SK-N-SH (cell line): ENCODE measurements at regions not wholly inside any gene's neighbourhood (a gene's known extent, or its start where the extent isn't known, plus 50 kb on each side); places are given as distances from the start of the nearest gene placed in this dataset.

Source experiments
- CTCF ChIA-PET: fragments of 300-600, 350-600 bp; formaldehyde crosslinking; extraction: SDS; loops from one replicate; lab custom pipeline; 2021; lab: Yijun Ruan, JAX
- POLR2A ChIA-PET: fragments of 350-600 bp; sonication (Branson Sonifier 250); formaldehyde crosslinking; extraction: SDS; loops from one replicate; lab custom pipeline; 2020; ENCODE audit warnings: antibody characterized with exemption, inconsistent platforms; lab: Yijun Ruan, JAX
- DNase-seq: peaks from one replicate; pipeline ENCODE4 v3.0.0; 2012
- H2AFZ ChIP-seq: fragments of 200-600 bp; sonication (generic); 2 replicates; pipeline ENCODE4 v1.8.1; 2016; ENCODE audit warnings: antibody characterized with exemption, mild to moderate bottlenecking, low read depth
- H3F3A ChIP-seq: fragments of 200-600 bp; sonication (generic); replicated peaks from 2 replicates; pipeline ENCODE3; 2016; ENCODE audit warnings: antibody characterized with exemption, mild to moderate bottlenecking; ENCODE audit not compliant: insufficient read depth
- H3K27ac ChIP-seq, 2 experiments: fragments of 200-500 bp in 1 of 2; fragments of 200-600 bp in 1 of 2; sonication (Bioruptor generic) in 1 of 2; sonication (generic), shearing (Covaris generic) in 1 of 2; 2 replicates each; pipeline versions ENCODE4 v1.5.1 to v1.6.1; 2014 to 2016; ENCODE audit warnings: low read depth in 2 of 2, inconsistent platforms in 1 of 2, low read length in 1 of 2, mild to moderate bottlenecking in 1 of 2, mixed read lengths in 1 of 2
- H3K27me3 ChIP-seq: fragments of 200-600 bp; sonication (generic), shearing (Covaris generic); 2 replicates; pipeline ENCODE4 v1.6.1; 2016; ENCODE audit warnings: mixed run types; ENCODE audit not compliant: insufficient read depth
- H3K36me3 ChIP-seq, 2 experiments: fragments of 200-500 bp in 1 of 2; fragments of 200-600 bp in 1 of 2; sonication (Bioruptor generic) in 1 of 2; sonication (generic) in 1 of 2; replicated peaks in 1 of 2; 2 replicates each; pipeline versions ENCODE3 to v1.5.1; 2014 to 2016; ENCODE audit warnings: low read length in 1 of 2, mild to moderate bottlenecking in 1 of 2; ENCODE audit not compliant: insufficient read depth in 2 of 2, control insufficient read depth in 1 of 2
- H3K4me1 ChIP-seq, 2 experiments: fragments of 200-500 bp in 1 of 2; fragments of 200-600 bp in 1 of 2; sonication (Bioruptor generic) in 1 of 2; sonication (generic), shearing (Covaris generic) in 1 of 2; 2 replicates each; pipeline versions ENCODE4 v1.5.1 to v1.6.1; 2014 to 2016; ENCODE audit warnings: low read depth in 1 of 2, low read length in 1 of 2, mixed run types in 1 of 2; ENCODE audit not compliant: insufficient read depth in 2 of 2, control insufficient read depth in 1 of 2
- H3K4me2 ChIP-seq: fragments of 200-600 bp; sonication (generic), shearing (Covaris generic); 2 replicates; pipeline ENCODE4 v1.6.1; 2017; ENCODE audit warnings: mixed run types
- H3K4me3 ChIP-seq, 2 experiments: fragments of 200-500 bp in 1 of 2; fragments of 200-600 bp in 1 of 2; sonication (Bioruptor generic) in 1 of 2; sonication (generic), shearing (Covaris generic) in 1 of 2; 2 replicates each; pipeline versions ENCODE4 v1.5.1 to v1.8.1; 2014 to 2016; ENCODE audit warnings: low read depth in 2 of 2, inconsistent platforms in 1 of 2, low read length in 1 of 2, mild to moderate bottlenecking in 1 of 2, mixed read lengths in 1 of 2, moderate library complexity in 1 of 2
- H3K79me2 ChIP-seq: fragments of 200-600 bp; sonication (generic); 2 replicates; pipeline ENCODE4 v1.8.1; 2017; ENCODE audit warnings: mild to moderate bottlenecking; ENCODE audit not compliant: insufficient read depth
- H3K9ac ChIP-seq: fragments of 200-600 bp; sonication (generic); 2 replicates; pipeline ENCODE4 v1.6.1; 2017; ENCODE audit warnings: mixed run types
- H3K9me2 ChIP-seq: fragments of 200-600 bp; sonication (generic); 2 replicates; pipeline ENCODE4 v1.6.1; 2017; ENCODE audit warnings: mixed run types
- H3K9me3 ChIP-seq: fragments of 200-600 bp; sonication (generic); 2 replicates; pipeline ENCODE4 v1.6.1; 2017; ENCODE audit warnings: mixed run types, mild to moderate bottlenecking, moderate library complexity
- H4K20me1 ChIP-seq: fragments of 200-600 bp; sonication (generic); 2 replicates; pipeline ENCODE4 v1.6.1; 2017; ENCODE audit warnings: mild to moderate bottlenecking, mixed run types; ENCODE audit not compliant: insufficient read depth
- CHD2 ChIP-seq: fragments of 150-350 bp; IDR thresholded peaks from 2 replicates; pipeline ENCODE4 v1.6.1; 2018; ENCODE audit warnings: low read length; ENCODE audit not compliant: partially characterized antibody
- ELF1 ChIP-seq: IDR thresholded peaks from 2 replicates; pipeline ENCODE4 v1.4.0; 2012
- FOXJ3 ChIP-seq: sonication (generic); formaldehyde crosslinking; IDR thresholded peaks from 2 replicates; pipeline ENCODE4 v1.5.1; 2020; ENCODE audit warnings: mild to moderate bottlenecking, missing genetic modification reagents
- FOXM1 ChIP-seq: IDR thresholded peaks from 2 replicates; pipeline ENCODE4 v1.4.0; 2012; ENCODE audit warnings: low read depth, mild to moderate bottlenecking
- GATA2 ChIP-seq: sonication (generic); formaldehyde crosslinking; IDR thresholded peaks from 2 replicates; pipeline ENCODE4 v1.5.0; 2020; ENCODE audit warnings: mild to moderate bottlenecking, missing genetic modification reagents
- JUND ChIP-seq: IDR thresholded peaks from 2 replicates; pipeline ENCODE4 v1.4.0; 2012
- MEF2A ChIP-seq: IDR thresholded peaks from 2 replicates; pipeline ENCODE4 v1.4.0; 2012; ENCODE audit warnings: low read depth, borderline replicate concordance
- MXI1 ChIP-seq: IDR thresholded peaks from 2 replicates; pipeline ENCODE4 v1.6.1; 2012; ENCODE audit warnings: mild to moderate bottlenecking, low read depth, low read length, improper control_type of control experiment
- NRF1 ChIP-seq: IDR thresholded peaks from 2 replicates; pipeline ENCODE4 v1.6.1; 2012; ENCODE audit warnings: low read depth, mild to moderate bottlenecking, low read length
- POLR2AphosphoS5 ChIP-seq: IDR thresholded peaks from 2 replicates; pipeline ENCODE4 v1.6.1; 2012; ENCODE audit warnings: low read depth, low read length
- RAD21 ChIP-seq: IDR thresholded peaks from 2 replicates; pipeline ENCODE4 v1.6.1; 2012; ENCODE audit warnings: mild to moderate bottlenecking, low read length
- RFX5 ChIP-seq: IDR thresholded peaks from 2 replicates; pipeline ENCODE4 v1.6.1; 2012; ENCODE audit warnings: mild to moderate bottlenecking, improper control_type of control experiment, low read length
- TAF1 ChIP-seq: IDR thresholded peaks from 2 replicates; pipeline ENCODE4 v1.6.1; 2012; ENCODE audit warnings: low read depth, mild to moderate bottlenecking, low read length, moderate library complexity, borderline replicate concordance
- TCF12 ChIP-seq: IDR thresholded peaks from 2 replicates; pipeline ENCODE4 v1.4.0; 2012
- WGBS: methylation state at CpG from one replicate; pipeline ENCODE4 v1.1.6; 2017; ENCODE audit warnings: low lambda C conversion rate; 5-methylcytosine and 5-hydroxymethylcytosine counted together
- TF ChIP-seq, protein P1 (sequence below): IDR thresholded peaks from 2 replicates; pipeline ENCODE4 v1.4.0; 2012; ENCODE audit warnings: low read depth, borderline replicate concordance
- TF ChIP-seq, protein P2 (sequence below): IDR thresholded peaks from 2 replicates; pipeline ENCODE4; 2012
- TF ChIP-seq, protein P3 (sequence below): fragments of 200-600 bp; sonication (generic); IDR thresholded peaks from 2 replicates; pipeline ENCODE4 v1.6.1; 2017; ENCODE audit warnings: antibody characterized with exemption, mild to moderate bottlenecking, moderate library complexity

DNA sequence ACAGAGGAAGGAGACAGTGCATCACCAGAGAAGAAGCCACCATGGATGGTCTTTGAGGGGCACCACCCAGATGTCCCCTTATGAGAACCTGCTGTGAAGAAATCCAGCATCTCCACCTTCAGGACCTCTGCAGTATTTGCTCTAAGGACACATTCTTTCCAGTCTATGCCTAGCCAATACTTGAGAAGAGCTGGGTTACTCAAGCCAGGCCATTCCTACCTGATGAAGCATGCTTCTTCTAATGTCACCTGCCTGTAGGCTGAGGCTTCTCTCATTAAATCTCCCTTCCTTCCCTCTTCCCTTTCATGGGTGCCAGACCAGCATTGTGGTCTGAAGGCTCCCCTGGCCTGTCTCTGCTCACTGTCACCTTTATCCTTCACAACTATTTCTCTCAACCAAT lies 654.5 kb upstream of the AUTS2 start:
- no peaks in the 10 kb centered on the region for H3F3A ChIP-seq
- no peaks in the 10 kb centered on the region for H3K9me2 ChIP-seq
- no peak overlapping the region for H3K27ac ChIP-seq
- no peak overlapping the region for H2AFZ ChIP-seq
- no peak overlapping the region for H3K4me2 ChIP-seq
- H3K4me1 ChIP-seq: no peaks in the 10 kb centered on the region
- H3K36me3 ChIP-seq: no peaks in the 10 kb centered on the region
- no peak for DNase-seq
- no peaks in the 10 kb centered on the region for H3K9me3 ChIP-seq
- ChIA-PET CTCF (no interaction called here), POLR2A (no interaction called here)
- H3K9ac ChIP-seq: no peak overlapping the region
- H3K79me2 ChIP-seq: no peaks in the 10 kb centered on the region
- H4K20me1 ChIP-seq: no peaks in the 10 kb centered on the region
- no peaks in the 10 kb centered on the region for H3K27me3 ChIP-seq
- no peak for TF ChIP-seq GATA2 (CRISPR knock-in tag)
- no peak overlapping the region for H3K4me3 ChIP-seq

DNA sequence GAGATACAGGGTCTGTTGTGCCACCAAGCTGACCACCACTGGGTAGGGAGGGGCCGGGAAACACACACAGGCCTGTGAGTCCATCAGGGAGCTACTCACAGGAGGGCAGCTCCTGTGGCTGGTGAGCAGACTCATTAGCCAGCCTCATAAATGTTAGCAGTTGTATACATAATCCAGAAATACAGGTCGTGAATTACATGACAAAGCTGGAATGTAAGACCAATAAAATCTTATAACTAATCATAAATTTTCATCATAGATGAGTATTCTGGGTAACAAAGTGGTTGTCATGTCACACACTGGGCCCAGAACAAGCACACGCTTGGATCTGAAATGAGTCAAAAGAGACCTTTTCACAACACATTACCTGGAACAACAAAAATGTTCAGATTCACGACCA lies 642.6 kb upstream of the AUTS2 start:
- Histone ChIP-seq H3K4me1 (no peaks in the 10 kb centered on the region), H3K4me2 (no peak overlapping the region), H3K4me3 (no peak overlapping the region), H2AFZ (no peak overlapping the region), H3K9me3 (no peaks in the 10 kb centered on the region), H3K27ac (no peak overlapping the region), H3K9ac (no peak overlapping the region), H3F3A (no peaks in the 10 kb centered on the region), H3K27me3 (no peaks in the 10 kb centered on the region), H3K79me2 (no peaks in the 10 kb centered on the region), H3K9me2 (no peaks in the 10 kb centered on the region), H3K36me3 (no peaks in the 10 kb centered on the region), H4K20me1 (no peaks in the 10 kb centered on the region)
- POLR2A ChIA-PET: no interaction called here
- TF ChIP-seq RFX5: no peak
- no peak for TF ChIP-seq CHD2
- no peak for TF ChIP-seq NRF1
- TF ChIP-seq FOXM1: no peak
- no peak for TF ChIP-seq FOXJ3
- TF ChIP-seq TCF12: no peak
- TF ChIP-seq GATA2 (CRISPR knock-in tag): no peak
- TF ChIP-seq, protein P1, sequence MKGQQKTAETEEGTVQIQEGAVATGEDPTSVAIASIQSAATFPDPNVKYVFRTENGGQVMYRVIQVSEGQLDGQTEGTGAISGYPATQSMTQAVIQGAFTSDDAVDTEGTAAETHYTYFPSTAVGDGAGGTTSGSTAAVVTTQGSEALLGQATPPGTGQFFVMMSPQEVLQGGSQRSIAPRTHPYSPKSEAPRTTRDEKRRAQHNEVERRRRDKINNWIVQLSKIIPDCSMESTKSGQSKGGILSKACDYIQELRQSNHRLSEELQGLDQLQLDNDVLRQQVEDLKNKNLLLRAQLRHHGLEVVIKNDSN: no peak
- no peak for TF ChIP-seq ELF1
- TF ChIP-seq, protein P2, sequence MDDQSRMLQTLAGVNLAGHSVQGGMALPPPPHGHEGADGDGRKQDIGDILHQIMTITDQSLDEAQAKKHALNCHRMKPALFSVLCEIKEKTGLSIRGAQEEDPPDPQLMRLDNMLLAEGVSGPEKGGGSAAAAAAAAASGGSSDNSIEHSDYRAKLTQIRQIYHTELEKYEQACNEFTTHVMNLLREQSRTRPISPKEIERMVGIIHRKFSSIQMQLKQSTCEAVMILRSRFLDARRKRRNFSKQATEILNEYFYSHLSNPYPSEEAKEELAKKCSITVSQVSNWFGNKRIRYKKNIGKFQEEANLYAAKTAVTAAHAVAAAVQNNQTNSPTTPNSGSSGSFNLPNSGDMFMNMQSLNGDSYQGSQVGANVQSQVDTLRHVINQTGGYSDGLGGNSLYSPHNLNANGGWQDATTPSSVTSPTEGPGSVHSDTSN: no peak
- no peak for TF ChIP-seq MEF2A
- TF ChIP-seq, protein P3, sequence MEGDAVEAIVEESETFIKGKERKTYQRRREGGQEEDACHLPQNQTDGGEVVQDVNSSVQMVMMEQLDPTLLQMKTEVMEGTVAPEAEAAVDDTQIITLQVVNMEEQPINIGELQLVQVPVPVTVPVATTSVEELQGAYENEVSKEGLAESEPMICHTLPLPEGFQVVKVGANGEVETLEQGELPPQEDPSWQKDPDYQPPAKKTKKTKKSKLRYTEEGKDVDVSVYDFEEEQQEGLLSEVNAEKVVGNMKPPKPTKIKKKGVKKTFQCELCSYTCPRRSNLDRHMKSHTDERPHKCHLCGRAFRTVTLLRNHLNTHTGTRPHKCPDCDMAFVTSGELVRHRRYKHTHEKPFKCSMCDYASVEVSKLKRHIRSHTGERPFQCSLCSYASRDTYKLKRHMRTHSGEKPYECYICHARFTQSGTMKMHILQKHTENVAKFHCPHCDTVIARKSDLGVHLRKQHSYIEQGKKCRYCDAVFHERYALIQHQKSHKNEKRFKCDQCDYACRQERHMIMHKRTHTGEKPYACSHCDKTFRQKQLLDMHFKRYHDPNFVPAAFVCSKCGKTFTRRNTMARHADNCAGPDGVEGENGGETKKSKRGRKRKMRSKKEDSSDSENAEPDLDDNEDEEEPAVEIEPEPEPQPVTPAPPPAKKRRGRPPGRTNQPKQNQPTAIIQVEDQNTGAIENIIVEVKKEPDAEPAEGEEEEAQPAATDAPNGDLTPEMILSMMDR: no peak
- no peak for TF ChIP-seq MXI1
- no peak for TF ChIP-seq TAF1
- no peak for TF ChIP-seq JUND
- TF ChIP-seq RAD21: no peak
- TF ChIP-seq POLR2AphosphoS5: no peak
- no peak for DNase-seq
- CTCF ChIA-PET: no interaction called here
- 35% methylated on average over 4 of the region's 4 CpGs for WGBS
